ENCODE measurements at regions not wholly inside any gene's neighbourhood (a gene's known extent, or its start where the extent isn't known, plus 50 kb on each side); places are given as distances from the start of the nearest gene placed in this dataset.

DNA sequence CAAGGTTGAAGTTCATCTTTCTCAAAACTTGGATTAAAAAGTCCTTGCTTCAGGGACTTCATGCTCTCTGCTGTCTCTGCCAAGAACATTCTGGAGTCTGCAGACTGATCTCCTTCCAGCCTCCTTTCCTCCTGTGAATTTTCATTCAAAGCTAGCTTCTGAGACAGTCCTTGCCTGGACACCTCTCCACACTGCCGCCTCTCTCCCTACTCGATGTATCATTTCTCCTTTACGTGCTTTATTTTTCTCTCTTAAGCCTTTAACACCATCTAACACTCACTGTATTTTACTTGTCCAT is 238.8 kb downstream of the COL4A1 start:
- CTCF ChIA-PET = no interaction called here
- 100% methylated on average over 3 of the region's 3 CpGs for WGBS (ENCODE audit: insufficient coverage)
- POLR2A ChIA-PET = no interaction called here
- no peak for DNase-seq
- H3K4me1 ChIP-seq (ENCODE audit: control extremely low read depth in 1 of 4, control insufficient read depth in 4 of 4, insufficient read depth in 4 of 4, low read length in 3 of 4) = no peaks in the 10 kb centered on the region
- no peak overlapping the region for H3K4me3 ChIP-seq (ENCODE audit: control insufficient read depth in 1 of 7, extremely low read depth in 1 of 7, insufficient read depth in 4 of 7, low read depth in 2 of 7, low read length in 6 of 7)
- peaks cover 0 to 8% (median 0%) of the 10 kb centered on the region in 5 experiments for H3K27me3 ChIP-seq (replicated peaks in 2 of 5; ENCODE audit: control insufficient read depth in 4 of 5, insufficient read depth in 5 of 5, low read length in 4 of 5)
- no peaks in the 10 kb centered on the region for H3K36me3 ChIP-seq (ENCODE audit: control insufficient read depth in 4 of 4, insufficient read depth in 4 of 4, low read length in 3 of 4)
- H3K27ac ChIP-seq (ENCODE audit: insufficient read depth in 1 of 2, low read depth in 1 of 2, low read length in 2 of 2, poor library complexity in 1 of 2, severe bottlenecking in 2 of 2) = no peak overlapping the region
- no peaks in the 10 kb centered on the region for H3K9me3 ChIP-seq (ENCODE audit: control extremely low read depth in 1 of 5, control insufficient read depth in 4 of 5, insufficient read depth in 2 of 5, low read depth in 1 of 5, low read length in 4 of 5)

DNA sequence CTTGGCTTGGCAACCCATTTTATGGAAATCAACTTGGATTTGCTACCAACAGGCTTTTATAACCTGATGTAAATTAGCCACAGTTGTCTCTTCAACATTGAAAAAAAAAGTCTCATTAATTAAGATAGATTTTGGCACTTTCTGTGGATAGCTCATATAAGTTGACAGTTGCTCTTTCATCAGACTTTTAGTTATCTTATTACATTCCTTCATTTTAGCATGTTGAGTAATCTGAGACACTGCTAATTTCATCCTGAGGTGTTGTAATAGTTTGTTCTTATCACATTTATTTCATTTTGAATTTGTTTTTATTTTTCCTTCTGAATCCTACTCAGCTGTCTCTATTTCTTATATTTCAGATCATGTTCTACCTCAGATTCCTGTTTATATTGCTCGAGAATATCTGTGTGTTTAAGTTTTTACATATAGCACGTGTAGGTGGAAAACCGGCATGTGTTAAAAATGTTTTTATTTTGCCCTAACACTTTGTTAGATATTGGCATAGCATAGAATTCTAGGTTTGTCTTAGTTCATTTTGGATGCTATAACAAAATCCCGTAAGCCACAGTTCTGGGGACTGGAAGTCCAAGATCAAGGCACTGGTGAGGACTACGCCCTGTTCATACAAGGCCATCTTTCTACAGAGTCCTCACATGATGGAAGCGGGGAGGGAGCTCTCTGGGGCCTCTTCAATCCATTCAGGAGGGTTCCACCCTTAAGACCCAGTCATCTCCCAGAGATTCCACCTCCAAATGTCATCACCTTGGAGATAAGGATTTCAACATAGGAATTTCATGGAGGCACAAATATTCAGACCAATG is 239.4 kb downstream of the COL4A1 start:
- no peaks in the 10 kb centered on the region for H3K36me3 ChIP-seq (ENCODE audit: control insufficient read depth in 4 of 4, insufficient read depth in 4 of 4, low read length in 3 of 4)
- H3K4me1 ChIP-seq (ENCODE audit: control extremely low read depth in 1 of 4, control insufficient read depth in 4 of 4, insufficient read depth in 4 of 4, low read length in 3 of 4) = no peaks in the 10 kb centered on the region
- peaks cover 0 to 8% (median 0%) of the 10 kb centered on the region in 5 experiments for H3K27me3 ChIP-seq (replicated peaks in 2 of 5; ENCODE audit: control insufficient read depth in 4 of 5, insufficient read depth in 5 of 5, low read length in 4 of 5)
- DNase-seq = no peak
- 100% methylated on average over 3 of the region's 6 CpGs for WGBS (ENCODE audit: insufficient coverage)
- H3K27ac ChIP-seq (ENCODE audit: insufficient read depth in 1 of 2, low read depth in 1 of 2, low read length in 2 of 2, poor library complexity in 1 of 2, severe bottlenecking in 2 of 2) = no peak overlapping the region
- ChIA-PET CTCF (no interaction called here), POLR2A (no interaction called here)
- no peak overlapping the region for H3K4me3 ChIP-seq (ENCODE audit: control insufficient read depth in 1 of 7, extremely low read depth in 1 of 7, insufficient read depth in 4 of 7, low read depth in 2 of 7, low read length in 6 of 7)
- H3K9me3 ChIP-seq (ENCODE audit: control extremely low read depth in 1 of 5, control insufficient read depth in 4 of 5, insufficient read depth in 2 of 5, low read depth in 1 of 5, low read length in 4 of 5) = no peaks in the 10 kb centered on the region

DNA sequence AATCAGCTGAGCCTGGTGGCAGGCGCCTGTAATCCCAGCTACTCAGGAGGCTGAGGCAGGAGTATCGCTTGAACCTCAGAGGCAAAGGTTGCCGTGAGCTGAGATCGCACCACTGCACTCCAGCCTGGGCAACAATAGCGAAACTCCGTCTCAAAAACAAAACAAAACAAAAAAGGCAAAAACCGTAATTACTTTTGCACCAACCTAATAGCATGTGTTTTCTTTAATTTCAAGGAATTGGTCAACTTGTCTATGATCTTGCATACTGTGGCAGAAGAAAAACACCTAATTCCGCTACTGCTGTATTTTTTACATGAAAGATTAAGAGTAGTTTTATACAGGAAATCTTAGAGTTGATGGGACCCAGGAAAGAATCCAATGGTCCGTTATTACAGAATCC is 241.2 kb downstream of the COL4A1 start:
- WGBS (ENCODE audit: insufficient coverage) = 100% methylated on average over 8 of the region's 9 CpGs
- H3K4me3 ChIP-seq (ENCODE audit: control insufficient read depth in 1 of 7, extremely low read depth in 1 of 7, insufficient read depth in 4 of 7, low read depth in 2 of 7, low read length in 6 of 7) = no peak overlapping the region
- no peak for DNase-seq
- ChIA-PET CTCF (no interaction called here), POLR2A (no interaction called here)
- peaks cover 0 to 8% (median 0%) of the 10 kb centered on the region in 5 experiments for H3K27me3 ChIP-seq (replicated peaks in 2 of 5; ENCODE audit: control insufficient read depth in 4 of 5, insufficient read depth in 5 of 5, low read length in 4 of 5)
- no peaks in the 10 kb centered on the region for H3K9me3 ChIP-seq (ENCODE audit: control extremely low read depth in 1 of 5, control insufficient read depth in 4 of 5, insufficient read depth in 2 of 5, low read depth in 1 of 5, low read length in 4 of 5)
- no peaks in the 10 kb centered on the region for H3K4me1 ChIP-seq (ENCODE audit: control extremely low read depth in 1 of 4, control insufficient read depth in 4 of 4, insufficient read depth in 4 of 4, low read length in 3 of 4)
- no peaks in the 10 kb centered on the region for H3K36me3 ChIP-seq (ENCODE audit: control insufficient read depth in 4 of 4, insufficient read depth in 4 of 4, low read length in 3 of 4)
- no peak overlapping the region for H3K27ac ChIP-seq (ENCODE audit: insufficient read depth in 1 of 2, low read depth in 1 of 2, low read length in 2 of 2, poor library complexity in 1 of 2, severe bottlenecking in 2 of 2)

DNA sequence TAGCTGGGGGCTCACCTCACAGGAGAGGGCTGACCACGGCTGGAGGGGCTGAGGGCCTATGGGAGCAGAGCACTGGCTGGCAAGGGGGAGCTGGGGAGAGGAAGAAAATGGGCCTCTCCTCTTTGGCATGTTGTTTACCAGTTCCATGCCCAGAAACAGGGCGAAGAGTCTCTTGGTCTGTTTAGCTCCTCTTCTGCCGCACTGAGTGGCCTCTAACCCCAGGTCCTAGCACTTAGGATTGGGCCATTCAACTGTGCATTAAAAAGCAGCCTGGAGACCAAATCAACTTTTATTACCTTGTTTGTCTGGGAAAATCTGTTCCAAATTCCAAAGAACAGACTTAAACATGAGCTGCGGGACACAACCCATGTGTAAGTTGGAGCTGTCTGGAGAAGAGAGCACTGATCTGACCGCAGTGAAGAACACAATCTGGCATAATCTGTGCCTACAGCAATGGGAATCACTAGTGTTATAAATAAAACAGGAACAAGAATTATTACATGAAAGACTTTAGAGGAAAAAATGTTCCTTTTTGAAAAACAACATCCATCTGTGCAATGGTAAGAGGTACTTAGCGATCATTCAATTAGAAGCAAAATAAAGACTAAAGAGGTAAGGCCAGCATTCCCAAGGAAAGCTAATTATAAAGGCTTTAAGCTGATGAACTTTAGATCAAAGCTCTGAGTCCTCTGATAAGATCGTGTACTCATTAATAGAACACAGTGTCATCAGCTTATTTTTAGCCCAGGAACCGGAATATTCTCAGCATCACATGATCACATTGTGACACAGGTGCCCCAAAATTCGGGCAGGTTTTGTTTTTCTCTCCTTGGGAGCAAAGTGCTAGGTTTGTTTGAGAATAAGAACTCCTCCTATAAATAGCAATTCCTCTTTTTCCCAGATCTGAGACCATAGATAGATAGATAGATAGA is 243.2 kb downstream of the COL4A1 start:
- H3K4me3 ChIP-seq (ENCODE audit: control insufficient read depth in 1 of 7, extremely low read depth in 1 of 7, insufficient read depth in 4 of 7, low read depth in 2 of 7, low read length in 6 of 7) = no peak overlapping the region
- 94% methylated on average over 5 of the region's 9 CpGs for WGBS (ENCODE audit: insufficient coverage)
- no peak overlapping the region for H3K27ac ChIP-seq (ENCODE audit: insufficient read depth in 1 of 2, low read depth in 1 of 2, low read length in 2 of 2, poor library complexity in 1 of 2, severe bottlenecking in 2 of 2)
- DNase-seq = no peak
- peaks cover 0 to 5% (median 0%) of the 10 kb centered on the region in 5 experiments for H3K27me3 ChIP-seq (replicated peaks in 2 of 5; ENCODE audit: control insufficient read depth in 4 of 5, insufficient read depth in 5 of 5, low read length in 4 of 5)
- ChIA-PET CTCF (no interaction called here), POLR2A (no interaction called here)
- H3K9me3 ChIP-seq (ENCODE audit: control extremely low read depth in 1 of 5, control insufficient read depth in 4 of 5, insufficient read depth in 2 of 5, low read depth in 1 of 5, low read length in 4 of 5) = no peaks in the 10 kb centered on the region
- no peaks in the 10 kb centered on the region for H3K4me1 ChIP-seq (ENCODE audit: control extremely low read depth in 1 of 4, control insufficient read depth in 4 of 4, insufficient read depth in 4 of 4, low read length in 3 of 4)
- no peaks in the 10 kb centered on the region for H3K36me3 ChIP-seq (ENCODE audit: control insufficient read depth in 4 of 4, insufficient read depth in 4 of 4, low read length in 3 of 4)

DNA sequence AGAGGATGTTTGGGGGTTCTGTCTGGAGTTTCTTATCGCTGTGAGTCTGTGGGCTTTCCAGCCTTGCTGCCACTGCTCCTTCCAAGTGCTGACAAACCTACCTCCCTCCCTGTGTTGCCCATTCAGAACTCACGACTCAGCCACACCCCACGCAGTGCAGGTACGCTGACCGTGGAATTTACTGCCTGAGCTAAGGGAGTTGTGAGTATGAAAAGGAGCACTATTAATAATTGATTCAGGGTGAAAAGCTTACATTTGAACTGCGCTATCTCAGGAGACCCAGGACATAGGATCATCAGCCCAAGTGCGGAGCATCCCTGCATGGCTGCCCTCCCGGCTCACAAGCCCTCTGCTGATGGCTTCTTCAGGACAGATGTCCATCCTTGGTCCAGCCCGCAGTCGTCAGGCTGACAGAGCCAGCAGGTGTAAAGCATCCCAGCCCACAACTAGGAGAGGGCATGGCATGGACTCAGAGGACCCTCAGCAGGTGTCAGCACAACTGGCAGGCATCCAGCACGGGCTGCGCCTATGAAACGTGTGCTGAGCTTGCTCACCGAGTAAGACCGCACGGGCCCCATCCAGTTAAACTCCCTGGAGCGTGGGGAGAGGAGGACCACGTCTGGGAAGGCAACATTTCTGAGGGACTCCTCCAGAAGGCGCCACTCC is 244.0 kb downstream of the COL4A1 start:
- POLR2A ChIA-PET = no interaction called here
- CTCF ChIA-PET = no interaction called here
- H3K4me3 ChIP-seq (ENCODE audit: control insufficient read depth in 1 of 7, extremely low read depth in 1 of 7, insufficient read depth in 4 of 7, low read depth in 2 of 7, low read length in 6 of 7) = no peak overlapping the region
- H3K36me3 ChIP-seq (ENCODE audit: control insufficient read depth in 4 of 4, insufficient read depth in 4 of 4, low read length in 3 of 4) = no peaks in the 10 kb centered on the region
- 96% methylated on average over 13 of the region's 19 CpGs for WGBS (ENCODE audit: insufficient coverage)
- H3K27me3 ChIP-seq (replicated peaks in 2 of 5; ENCODE audit: control insufficient read depth in 4 of 5, insufficient read depth in 5 of 5, low read length in 4 of 5) = peaks cover 0 to 5% (median 0%) of the 10 kb centered on the region in 5 experiments
- no peak overlapping the region for H3K27ac ChIP-seq (ENCODE audit: insufficient read depth in 1 of 2, low read depth in 1 of 2, low read length in 2 of 2, poor library complexity in 1 of 2, severe bottlenecking in 2 of 2)
- H3K4me1 ChIP-seq (ENCODE audit: control extremely low read depth in 1 of 4, control insufficient read depth in 4 of 4, insufficient read depth in 4 of 4, low read length in 3 of 4) = no peaks in the 10 kb centered on the region
- DNase-seq = no peak
- no peaks in the 10 kb centered on the region for H3K9me3 ChIP-seq (ENCODE audit: control extremely low read depth in 1 of 5, control insufficient read depth in 4 of 5, insufficient read depth in 2 of 5, low read depth in 1 of 5, low read length in 4 of 5)

DNA sequence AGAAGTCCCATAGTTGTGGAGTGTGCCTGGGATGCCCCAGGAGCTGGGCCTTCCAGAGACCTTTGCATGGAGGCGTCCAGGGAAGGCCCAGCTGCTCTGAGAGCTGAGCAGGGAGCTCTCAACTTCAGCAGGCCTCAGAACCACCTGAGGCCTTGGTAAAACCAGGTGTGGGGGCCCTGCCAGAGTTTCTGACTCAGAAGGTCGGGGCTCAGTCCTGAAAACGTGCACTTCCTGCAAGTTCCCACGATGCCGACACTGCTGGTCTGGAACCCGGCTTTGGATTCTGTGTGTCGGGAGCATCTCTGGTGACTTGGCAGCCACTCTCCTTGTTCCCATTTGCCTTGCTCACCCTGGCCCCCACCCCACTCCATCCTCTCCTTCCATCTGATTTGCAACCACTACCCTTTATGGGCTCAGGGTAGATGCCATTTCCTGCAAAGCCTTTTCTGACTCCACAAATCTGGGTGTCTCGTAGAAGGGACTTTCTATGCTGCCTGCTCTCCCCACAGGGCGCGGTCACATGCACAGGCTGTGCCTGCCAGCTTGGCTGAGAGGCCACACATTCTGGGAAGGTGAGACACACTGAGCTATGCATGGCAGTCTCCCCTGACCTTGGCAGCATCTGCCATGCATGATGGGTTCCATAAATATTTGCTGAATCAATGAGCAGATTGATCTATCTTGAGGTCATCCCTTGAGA is 244.7 kb downstream of the COL4A1 start:
- no peak for DNase-seq
- Histone ChIP-seq H3K4me3 (ENCODE audit: control insufficient read depth in 1 of 7, extremely low read depth in 1 of 7, insufficient read depth in 4 of 7, low read depth in 2 of 7, low read length in 6 of 7) (no peak overlapping the region), H3K4me1 (ENCODE audit: control extremely low read depth in 1 of 4, control insufficient read depth in 4 of 4, insufficient read depth in 4 of 4, low read length in 3 of 4) (no peaks in the 10 kb centered on the region), H3K27me3 (replicated peaks in 2 of 5; ENCODE audit: control insufficient read depth in 4 of 5, insufficient read depth in 5 of 5, low read length in 4 of 5) (peaks cover 0 to 5% (median 0%) of the 10 kb centered on the region in 5 experiments), H3K9me3 (ENCODE audit: control extremely low read depth in 1 of 5, control insufficient read depth in 4 of 5, insufficient read depth in 2 of 5, low read depth in 1 of 5, low read length in 4 of 5) (no peaks in the 10 kb centered on the region), H3K36me3 (ENCODE audit: control insufficient read depth in 4 of 4, insufficient read depth in 4 of 4, low read length in 3 of 4) (no peaks in the 10 kb centered on the region), H3K27ac (ENCODE audit: insufficient read depth in 1 of 2, low read depth in 1 of 2, low read length in 2 of 2, poor library complexity in 1 of 2, severe bottlenecking in 2 of 2) (no peak overlapping the region)
- POLR2A ChIA-PET = no interaction called here
- 83% methylated on average over 10 of the region's 10 CpGs for WGBS (ENCODE audit: insufficient coverage)
- CTCF ChIA-PET = no interaction called here
